GM12874 (cell line): ENCODE measurements at regions not wholly inside any gene's neighbourhood (a gene's known extent, or its start where the extent isn't known, plus 50 kb on each side); places are given as distances from the start of the nearest gene placed in this dataset.

Source experiments
- TF ChIP-seq, protein P1 (sequence below): IDR thresholded peaks from 2 replicates; pipeline ENCODE4 v1.5.1; 2011; ENCODE audit warnings: low read depth, mild to moderate bottlenecking, control low read depth, low read length, moderate library complexity; ENCODE audit not compliant: insufficient read depth

DNA sequence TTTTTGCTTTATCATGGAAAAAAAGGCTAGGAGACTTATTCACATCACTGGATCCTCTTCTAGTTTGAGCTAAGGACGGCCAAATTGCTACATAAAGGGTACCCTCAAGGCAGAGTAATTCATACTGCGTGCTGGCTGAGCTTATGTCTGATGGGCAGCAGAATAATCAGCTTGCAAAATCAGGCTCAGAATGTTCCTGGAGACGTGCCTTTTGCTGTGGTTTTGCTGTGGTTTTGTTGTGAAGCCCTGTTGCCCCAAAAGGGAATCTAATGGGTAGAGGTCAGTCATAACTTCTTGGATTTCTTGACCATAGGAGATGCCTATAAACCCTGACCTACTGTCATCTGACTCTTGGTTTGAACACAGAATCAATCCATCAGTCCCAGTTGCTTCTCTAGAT, 189.9 kb downstream of the SOX2 start:
- TF ChIP-seq, protein P1, sequence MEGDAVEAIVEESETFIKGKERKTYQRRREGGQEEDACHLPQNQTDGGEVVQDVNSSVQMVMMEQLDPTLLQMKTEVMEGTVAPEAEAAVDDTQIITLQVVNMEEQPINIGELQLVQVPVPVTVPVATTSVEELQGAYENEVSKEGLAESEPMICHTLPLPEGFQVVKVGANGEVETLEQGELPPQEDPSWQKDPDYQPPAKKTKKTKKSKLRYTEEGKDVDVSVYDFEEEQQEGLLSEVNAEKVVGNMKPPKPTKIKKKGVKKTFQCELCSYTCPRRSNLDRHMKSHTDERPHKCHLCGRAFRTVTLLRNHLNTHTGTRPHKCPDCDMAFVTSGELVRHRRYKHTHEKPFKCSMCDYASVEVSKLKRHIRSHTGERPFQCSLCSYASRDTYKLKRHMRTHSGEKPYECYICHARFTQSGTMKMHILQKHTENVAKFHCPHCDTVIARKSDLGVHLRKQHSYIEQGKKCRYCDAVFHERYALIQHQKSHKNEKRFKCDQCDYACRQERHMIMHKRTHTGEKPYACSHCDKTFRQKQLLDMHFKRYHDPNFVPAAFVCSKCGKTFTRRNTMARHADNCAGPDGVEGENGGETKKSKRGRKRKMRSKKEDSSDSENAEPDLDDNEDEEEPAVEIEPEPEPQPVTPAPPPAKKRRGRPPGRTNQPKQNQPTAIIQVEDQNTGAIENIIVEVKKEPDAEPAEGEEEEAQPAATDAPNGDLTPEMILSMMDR, result no peak

DNA sequence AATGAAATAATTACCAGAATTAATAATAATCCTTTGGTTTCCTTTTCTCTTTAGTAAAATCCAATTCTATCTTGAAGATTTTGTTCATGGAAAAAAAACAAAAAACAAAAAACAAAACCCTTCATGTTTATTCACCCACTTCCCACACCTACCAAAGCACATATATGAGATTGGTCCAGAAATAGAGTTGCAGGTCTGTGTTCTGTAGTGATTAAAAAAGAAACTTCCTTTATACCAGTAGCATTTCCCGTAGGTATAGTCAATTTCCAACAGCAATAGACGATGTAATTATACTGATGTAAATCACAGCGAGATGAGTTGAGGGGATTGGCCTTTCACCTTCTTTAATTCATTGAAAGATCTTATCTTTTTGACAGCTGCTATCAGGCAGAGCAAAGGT, 194.6 kb downstream of the SOX2 start:
- TF ChIP-seq, protein P1, result no peak

DNA sequence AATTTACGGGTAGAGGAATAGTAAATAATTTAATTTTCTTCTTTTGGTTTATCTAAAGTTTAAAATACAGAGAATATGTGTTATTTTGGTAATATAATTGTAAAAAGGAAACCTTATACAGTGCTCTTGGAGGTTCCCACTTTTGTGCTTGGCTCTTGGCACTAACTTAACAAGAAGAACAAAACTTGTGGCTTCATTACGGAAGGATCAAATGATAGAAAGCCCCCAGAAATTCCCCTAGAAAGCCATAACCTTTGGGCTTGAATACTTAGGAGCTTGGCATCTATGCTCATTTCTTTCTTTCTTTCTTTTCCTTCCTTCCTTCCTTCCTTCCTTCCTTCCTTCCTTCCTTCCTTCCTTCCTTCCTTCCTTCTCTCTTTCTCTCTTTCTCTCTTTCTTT, 197.5 kb downstream of the SOX2 start:
- TF ChIP-seq, protein P1, result no peak

DNA sequence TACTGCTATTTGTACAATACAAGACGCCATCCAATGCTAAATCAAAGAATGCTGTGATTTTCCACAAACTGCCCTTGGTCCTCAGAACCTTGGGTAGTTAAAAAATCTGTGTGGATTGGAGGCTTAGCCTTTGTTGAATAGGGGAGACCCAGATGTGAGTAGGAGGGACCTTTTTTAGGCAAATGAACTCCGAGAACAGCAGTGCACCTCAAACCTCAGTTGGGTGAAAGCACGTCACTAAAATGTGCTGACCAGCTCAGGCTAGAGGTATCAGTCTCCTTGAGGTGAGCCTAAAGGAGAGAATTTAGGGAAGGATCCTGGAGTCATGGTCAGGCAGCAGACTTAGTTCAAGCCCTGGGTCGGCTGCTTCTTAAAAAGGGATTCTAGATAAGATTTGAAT, 200.7 kb downstream of the SOX2 start:
- TF ChIP-seq, protein P1, result no peak

DNA sequence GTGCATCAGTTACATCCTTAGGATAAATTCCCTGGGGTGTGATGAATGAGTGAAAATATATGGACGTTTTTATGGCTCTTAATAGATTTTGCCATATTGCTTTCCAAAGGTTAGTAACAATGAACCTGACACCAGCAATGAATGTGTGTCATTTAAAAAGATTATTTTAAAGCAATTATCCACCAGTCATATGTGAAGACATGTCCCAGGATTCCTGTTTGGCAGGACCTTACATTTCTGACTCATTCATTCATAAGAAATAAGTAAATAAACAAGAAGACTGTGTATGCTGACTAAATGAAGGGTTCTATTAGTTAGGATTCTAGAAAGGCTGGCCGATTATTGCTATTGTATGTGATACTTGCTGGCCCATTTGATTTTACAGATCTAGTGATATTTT, 201.5 kb downstream of the SOX2 start:
- TF ChIP-seq, protein P1, result no peak

DNA sequence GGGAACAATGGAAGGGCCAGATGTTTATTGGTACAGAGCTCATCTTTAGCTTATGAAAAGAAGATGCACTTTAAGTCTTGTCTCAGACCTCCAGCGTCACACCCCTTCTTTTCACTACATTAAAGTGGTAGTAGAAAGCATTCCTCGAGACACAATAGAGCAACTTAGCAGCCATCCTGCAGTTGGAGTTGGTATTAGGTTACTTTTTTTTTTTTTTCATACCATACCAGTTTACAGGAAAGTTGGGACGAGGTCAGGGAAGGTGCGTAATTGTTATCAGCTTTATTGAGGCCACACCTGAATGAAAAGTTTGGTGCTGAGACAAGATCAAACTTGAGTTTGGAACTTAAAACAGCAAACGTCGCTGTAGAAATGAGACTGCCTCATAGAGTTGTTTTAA, 203.8 kb downstream of the SOX2 start:
- TF ChIP-seq, protein P1, result no peak

DNA sequence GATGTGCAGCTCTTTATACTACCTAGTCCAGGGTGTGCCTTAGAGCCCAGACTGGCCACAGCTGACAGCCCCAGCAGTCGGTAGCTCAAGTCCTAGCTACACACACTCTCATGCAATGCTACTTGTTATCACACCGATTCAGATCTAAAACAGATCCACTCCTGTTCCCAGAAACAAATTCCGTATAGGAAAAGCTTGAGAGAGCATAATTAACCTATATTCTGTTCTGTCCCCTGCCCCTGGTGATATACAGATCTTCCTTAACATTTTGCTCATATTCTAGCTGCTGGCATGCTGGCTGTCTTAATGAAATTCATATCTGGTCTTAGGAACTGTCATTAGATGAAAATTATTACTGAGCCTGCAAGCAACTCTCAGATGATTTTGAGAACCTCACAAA, 204.3 kb downstream of the SOX2 start:
- TF ChIP-seq, protein P1, result no peak

DNA sequence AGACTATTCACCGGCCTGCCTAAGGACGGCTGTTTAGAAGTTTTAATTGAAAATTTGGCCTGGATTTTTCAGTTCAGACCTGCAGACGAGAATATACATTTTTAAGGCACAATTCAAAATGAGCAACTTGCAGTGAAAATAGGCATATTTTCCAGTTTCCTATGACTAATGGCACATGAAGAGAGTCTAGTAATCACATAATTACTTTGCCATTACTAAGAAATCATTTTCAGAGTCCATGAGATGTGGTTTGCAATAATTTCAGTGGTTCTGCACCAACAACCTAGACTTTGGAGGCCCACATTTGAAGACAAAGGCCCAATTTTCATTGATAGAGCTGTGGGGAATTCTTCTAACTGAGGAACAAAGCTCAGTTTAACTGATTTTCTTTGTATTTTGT, 205.3 kb downstream of the SOX2 start:
- TF ChIP-seq, protein P1, result no peak
